ENCODE measurements at regions not wholly inside any gene's neighbourhood (a gene's known extent, or its start where the extent isn't known, plus 50 kb on each side); places are given as distances from the start of the nearest gene placed in this dataset.

- TF ChIP-seq CTCF (IDR thresholded peaks at IDR 0.05; ENCODE audit: insufficient read depth, low read depth, low read length), result no peak
- Histone ChIP-seq H3K4me3 (ENCODE audit: low read depth, low read length) (no peak overlapping the region), H3K36me3 (ENCODE audit: control insufficient read depth, insufficient read depth, low read length) (no peaks in the 10 kb centered on the region), H3K27me3 (ENCODE audit: control insufficient read depth, insufficient read depth, low read length) (no peaks in the 10 kb centered on the region)
- no peak for DNase-seq (ENCODE audit: low read depth)
- ChIA-PET POLR2A (no interaction called here), CTCF (no interaction called here)
These were observed 1516.4 kb downstream of the AACS start for GRCh38 chr12:126581655-126582054.

- CTCF ChIA-PET, result no interaction called here
- Histone ChIP-seq H3K27me3 (ENCODE audit: control insufficient read depth, insufficient read depth, low read length) (no peaks in the 10 kb centered on the region), H3K36me3 (ENCODE audit: control insufficient read depth, insufficient read depth, low read length) (no peaks in the 10 kb centered on the region), H3K4me3 (ENCODE audit: low read depth, low read length) (no peak overlapping the region)
- no peak for DNase-seq (ENCODE audit: low read depth)
- POLR2A ChIA-PET, result no interaction called here
- no peak for TF ChIP-seq CTCF (IDR thresholded peaks at IDR 0.05; ENCODE audit: insufficient read depth, low read depth, low read length)
These were observed 1517.0 kb downstream of the AACS start for GRCh38 chr12:126582231-126582630.

GRCh38 chr12:126588586-126589249, 1523.5 kb downstream of the AACS start:
- Histone ChIP-seq H3K36me3 (ENCODE audit: control insufficient read depth, insufficient read depth, low read length) (no peaks in the 10 kb centered on the region), H3K4me3 (ENCODE audit: low read depth, low read length) (no peak overlapping the region), H3K27me3 (ENCODE audit: control insufficient read depth, insufficient read depth, low read length) (no peaks in the 10 kb centered on the region)
- ChIA-PET CTCF (no interaction called here), POLR2A (no interaction called here)
- TF ChIP-seq CTCF (IDR thresholded peaks at IDR 0.05; ENCODE audit: insufficient read depth, low read depth, low read length), result no peak
- no peak for DNase-seq (ENCODE audit: low read depth)

- CTCF ChIA-PET, result no interaction called here
- no peak for DNase-seq (ENCODE audit: low read depth)
- Histone ChIP-seq H3K4me3 (ENCODE audit: low read depth, low read length) (no peak overlapping the region), H3K36me3 (ENCODE audit: control insufficient read depth, insufficient read depth, low read length) (no peaks in the 10 kb centered on the region), H3K27me3 (ENCODE audit: control insufficient read depth, insufficient read depth, low read length) (no peaks in the 10 kb centered on the region)
- POLR2A ChIA-PET, result no interaction called here
- no peak for TF ChIP-seq CTCF (IDR thresholded peaks at IDR 0.05; ENCODE audit: insufficient read depth, low read depth, low read length)
These were observed 1526.3 kb downstream of the AACS start for GRCh38 chr12:126591533-126591932.

- Histone ChIP-seq H3K36me3 (ENCODE audit: control insufficient read depth, insufficient read depth, low read length) (no peaks in the 10 kb centered on the region), H3K4me3 (ENCODE audit: low read depth, low read length) (no peak overlapping the region), H3K27me3 (ENCODE audit: control insufficient read depth, insufficient read depth, low read length) (no peaks in the 10 kb centered on the region)
- DNase-seq (ENCODE audit: low read depth), result no peak
- ChIA-PET POLR2A (no interaction called here), CTCF (no interaction called here)
- no peak for TF ChIP-seq CTCF (IDR thresholded peaks at IDR 0.05; ENCODE audit: insufficient read depth, low read depth, low read length)
These were observed 1536.2 kb downstream of the AACS start for GRCh38 chr12:126601184-126602170.
